Thyroid gland (tissue), 4 donors: ENCODE measurements at regions not wholly inside any gene's neighbourhood (a gene's known extent, or its start where the extent isn't known, plus 50 kb on each side); places are given as distances from the start of the nearest gene placed in this dataset.

Experiments used
- CTCF ChIP-seq, 6 experiments: fragments of 200-600 bp in 3 of 6; fragments of 450-650 bp in 3 of 6; sonication (generic) in 3 of 6; IDR thresholded peaks; one replicate each; pipeline ENCODE4 v1.5.1; 2016 to 2019; ENCODE audit warnings: antibody characterized with exemption in 6 of 6, mild to moderate bottlenecking in 2 of 6, inconsistent platforms in 1 of 6, moderate library complexity in 1 of 6
- POLR2A ChIP-seq, 2 donors: fragments of 450-650 bp; IDR thresholded peaks; one replicate each; pipeline ENCODE4 v1.6.1; 2017; ENCODE audit warnings: antibody characterized with exemption in 2 of 2, mild to moderate bottlenecking in 2 of 2, moderate library complexity in 1 of 2

- TF ChIP-seq CTCF (IDR thresholded peaks at IDR 0.05) (no peak), POLR2A (IDR thresholded peaks at IDR 0.05) (no peak)
These were observed 165.5 kb upstream of the KCNJ6 start for GRCh38 chr21:38081708-38082107.
